H9 (cell line): ENCODE measurements at regions not wholly inside any gene's neighbourhood (a gene's known extent, or its start where the extent isn't known, plus 50 kb on each side); places are given as distances from the start of the nearest gene placed in this dataset.

Experiments
- DNase-seq: peaks from one replicate; pipeline ENCODE4 v3.0.0-alpha.2; 2017
- H2AFZ ChIP-seq: one replicate; pipeline ENCODE4 v1.6.1; 2013; ENCODE audit warnings: mild to moderate bottlenecking, low read length, control low read depth, moderate library complexity
- H2AK5ac ChIP-seq: 2 replicates; pipeline ENCODE4 v1.6.1; 2013; ENCODE audit warnings: low read length, control low read depth, mixed read lengths; ENCODE audit not compliant: insufficient read length
- H2BK120ac ChIP-seq: one replicate; pipeline ENCODE4 v1.6.1; 2013; ENCODE audit warnings: low read depth, mild to moderate bottlenecking, low read length, control low read depth, inconsistent platforms; ENCODE audit not compliant: poor library complexity, severe bottlenecking
- H2BK12ac ChIP-seq: 2 replicates; pipeline ENCODE4 v1.6.1; 2013; ENCODE audit warnings: low read length, control low read depth, mixed read lengths, low read depth; ENCODE audit not compliant: insufficient read length
- H2BK15ac ChIP-seq: 2 replicates; pipeline ENCODE4 v1.6.1; 2013; ENCODE audit warnings: low read depth, low read length, control low read depth
- H2BK20ac ChIP-seq: one replicate; pipeline ENCODE4 v1.6.1; 2013; ENCODE audit warnings: low read depth, mild to moderate bottlenecking, low read length, control low read depth, inconsistent platforms; ENCODE audit not compliant: poor library complexity, severe bottlenecking
- H2BK5ac ChIP-seq: 2 replicates; pipeline ENCODE4 v1.6.1; 2013; ENCODE audit warnings: low read length, control low read depth, mixed read lengths; ENCODE audit not compliant: insufficient read length
- H3K14ac ChIP-seq: 2 replicates; pipeline ENCODE4 v1.6.1; 2013; ENCODE audit warnings: low read length, control low read depth; ENCODE audit not compliant: insufficient read depth
- H3K18ac ChIP-seq: 2 replicates; pipeline ENCODE4 v1.6.1; 2013; ENCODE audit warnings: low read depth, mild to moderate bottlenecking, mixed read lengths, low read length, control low read depth; ENCODE audit not compliant: insufficient read length
- H3K23ac ChIP-seq: 2 replicates; pipeline ENCODE4 v1.6.1; 2013; ENCODE audit warnings: low read length, control low read depth, mixed read lengths, low read depth; ENCODE audit not compliant: insufficient read length
- H3K23me2 ChIP-seq: 2 replicates; pipeline ENCODE4 v1.6.1; 2013; ENCODE audit warnings: low read depth, mild to moderate bottlenecking, mixed read lengths, low read length, control low read depth; ENCODE audit not compliant: insufficient read length, poor library complexity, severe bottlenecking
- H3K27ac ChIP-seq: 2 replicates; pipeline ENCODE4 v1.5.1; 2013; ENCODE audit warnings: low read length, control low read depth, mixed read lengths, low read depth; ENCODE audit not compliant: insufficient read length
- H3K27me3 ChIP-seq: 2 replicates; pipeline ENCODE4 v1.6.1; 2013; ENCODE audit warnings: low read length, control low read depth, inconsistent platforms; ENCODE audit not compliant: insufficient read depth
- H3K4ac ChIP-seq: 2 replicates; pipeline ENCODE4 v1.6.1; 2013; ENCODE audit warnings: low read depth, mild to moderate bottlenecking, control low read depth, inconsistent platforms, low read length, moderate library complexity
- H3K4me1 ChIP-seq: 2 replicates; pipeline ENCODE4 v1.6.1; 2013; ENCODE audit warnings: low read length, control low read depth, inconsistent platforms; ENCODE audit not compliant: insufficient read depth
- H3K4me2 ChIP-seq: 2 replicates; pipeline ENCODE4 v1.6.1; 2013; ENCODE audit warnings: low read length, control low read depth, mixed read lengths; ENCODE audit not compliant: insufficient read length, insufficient read depth
- H3K56ac ChIP-seq: 2 replicates; pipeline ENCODE4 v1.6.1; 2013; ENCODE audit warnings: low read depth, mild to moderate bottlenecking, mixed read lengths, low read length, control low read depth; ENCODE audit not compliant: insufficient read length
- H3K79me1 ChIP-seq: 2 replicates; pipeline ENCODE4 v1.6.1; 2013; ENCODE audit warnings: low read depth, mild to moderate bottlenecking, moderate library complexity, low read length, control low read depth, inconsistent platforms; ENCODE audit not compliant: insufficient read depth, poor library complexity, severe bottlenecking
- H3K79me2 ChIP-seq: 2 replicates; pipeline ENCODE4 v1.6.1; 2013; ENCODE audit warnings: low read length, control low read depth, inconsistent platforms; ENCODE audit not compliant: insufficient read depth
- H3K9ac ChIP-seq: 2 replicates; pipeline ENCODE4 v1.6.1; 2013; ENCODE audit warnings: low read length, control low read depth, mixed read lengths; ENCODE audit not compliant: insufficient read length; ENCODE audit errors: extremely low read depth
- H3K9me3 ChIP-seq: one replicate; pipeline ENCODE4 v1.6.1; 2013; ENCODE audit warnings: low read depth, low read length, inconsistent platforms; ENCODE audit not compliant: control insufficient read depth
- H3T11ph ChIP-seq: one replicate; pipeline ENCODE4 v1.6.1; 2013; ENCODE audit warnings: mild to moderate bottlenecking, low read length, control low read depth, inconsistent platforms
- H4K20me1 ChIP-seq: one replicate; pipeline ENCODE4 v1.6.1; 2013; ENCODE audit not compliant: control insufficient read depth, insufficient read length, insufficient read depth
- H4K5ac ChIP-seq: 2 replicates; pipeline ENCODE4 v1.6.1; 2013; ENCODE audit warnings: low read depth, mild to moderate bottlenecking, mixed read lengths, low read length, control low read depth; ENCODE audit not compliant: insufficient read length
- H4K8ac ChIP-seq: replicated peaks from 2 replicates; pipeline ENCODE4 v1.6.1; 2013; ENCODE audit warnings: low read length, control low read depth, mixed read lengths, low read depth; ENCODE audit not compliant: insufficient read length
- H4K91ac ChIP-seq: 2 replicates; pipeline ENCODE4 v1.6.1; 2013; ENCODE audit warnings: low read depth, mild to moderate bottlenecking, moderate library complexity, mixed read lengths, low read length, control low read depth; ENCODE audit not compliant: insufficient read length
- H3K27ac Mint-ChIP-seq, 3 experiments: 2 replicates in 2 of 3; 3 replicates in 1 of 3; pipeline ENCODE4 v1.8.0; 2020 to 2021; ENCODE audit warnings: mixed read lengths in 3 of 3, mild to moderate bottlenecking in 1 of 3, moderate library complexity in 1 of 3
- H3K27me3 Mint-ChIP-seq: 2 replicates; pipeline ENCODE4 v1.8.0; 2021; ENCODE audit warnings: low read depth, mild to moderate bottlenecking, moderate library complexity, mixed read lengths
- H3K36me3 Mint-ChIP-seq, 3 experiments: 2 replicates in 2 of 3; 3 replicates in 1 of 3; pipeline ENCODE4 v1.8.0; 2020 to 2021; ENCODE audit warnings: low read depth in 3 of 3, mixed read lengths in 3 of 3; ENCODE audit not compliant: insufficient read depth in 1 of 3
- H3K4me1 Mint-ChIP-seq, 2 experiments: 2 replicates each; pipeline ENCODE4 v1.8.0; 2020; ENCODE audit warnings: mixed read lengths in 2 of 2
- H3K4me3 Mint-ChIP-seq, 2 experiments: 2 replicates in 1 of 2; 3 replicates in 1 of 2; pipeline ENCODE4 v1.8.0; 2020 to 2021; ENCODE audit warnings: mild to moderate bottlenecking in 2 of 2, mixed read lengths in 2 of 2, moderate library complexity in 1 of 2
- H3K9me3 Mint-ChIP-seq, 2 experiments: 2 replicates in 1 of 2; 3 replicates in 1 of 2; pipeline ENCODE4 v1.8.0; 2020; ENCODE audit warnings: mild to moderate bottlenecking in 2 of 2, mixed read lengths in 2 of 2, moderate library complexity in 1 of 2
- CTCF ChIP-seq: fragments of 200-600 bp; sonication (generic); conservative IDR thresholded peaks from 3 replicates; pipeline ENCODE4 v1.8.0; 2021; ENCODE audit warnings: antibody characterized with exemption, mild to moderate bottlenecking
- WGBS: extraction: QIAGEN DNeasy Blood & Tissue Kit; methylation state at CpG from one replicate; pipeline ENCODE4 v1.1.7; 2013; ENCODE audit warnings: missing lambda C conversion rate, low lambda C conversion rate, mixed read lengths; ENCODE audit not compliant: insufficient read length; ENCODE audit errors: extremely low coverage; 5-methylcytosine and 5-hydroxymethylcytosine counted together

DNA sequence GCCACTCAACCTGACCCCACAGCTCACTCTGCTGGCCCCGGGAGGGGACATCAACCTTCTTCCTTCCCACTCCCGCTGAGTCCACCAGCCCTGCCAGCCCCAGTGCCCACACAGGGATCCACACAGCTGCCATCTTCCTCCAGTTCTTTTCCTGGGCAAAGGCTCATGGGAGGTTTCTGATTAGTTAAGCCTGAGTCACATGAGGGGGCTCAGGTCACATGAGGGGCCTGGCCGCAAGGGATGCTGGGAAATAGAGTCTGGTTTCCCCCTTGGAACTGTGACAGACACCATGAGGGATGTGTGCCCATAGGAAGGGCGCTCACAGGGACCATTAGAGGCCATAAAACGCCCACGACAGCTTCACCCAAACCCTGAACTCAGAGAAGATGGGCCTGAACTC lies 228.7 kb upstream of the SFSWAP start:
- no peaks in the 10 kb centered on the region for H3K23me2 ChIP-seq
- H2BK5ac ChIP-seq: no peak overlapping the region
- H2AFZ ChIP-seq: no peak overlapping the region
- DNase-seq: peak; percentile 20
- no CpG with 5 or more reads among the region's 6 CpGs for whole genome bisulfite sequencing
- no peaks in the 10 kb centered on the region for H3K79me1 ChIP-seq
- no peak overlapping the region for H3K56ac ChIP-seq
- no peak overlapping the region for H3T11ph ChIP-seq
- H3K79me2 ChIP-seq: no peaks in the 10 kb centered on the region
- H2BK15ac ChIP-seq: no peak overlapping the region
- H3K9me3 Mint-ChIP-seq: no peaks in the 10 kb centered on the region; a peak in 1 of 5 replicates
- no peak overlapping the region for H2AK5ac ChIP-seq
- no peak overlapping the region; a peak in 1 of 7 replicates for H3K27ac Mint-ChIP-seq
- H3K4me3 Mint-ChIP-seq: no peak overlapping the region
- H3K36me3 Mint-ChIP-seq: no peaks in the 10 kb centered on the region
- H3K14ac ChIP-seq: no peak overlapping the region
- H4K20me1 ChIP-seq: no peaks in the 10 kb centered on the region
- no peak overlapping the region for H3K23ac ChIP-seq
- H3K9ac ChIP-seq: no peak overlapping the region
- no peak overlapping the region for H2BK12ac ChIP-seq
- H2BK120ac ChIP-seq: no peak overlapping the region
- no peaks in the 10 kb centered on the region for H3K4me1 ChIP-seq
- no peak overlapping the region for H4K5ac ChIP-seq
- no peak overlapping the region for H4K8ac ChIP-seq
- no peak overlapping the region for H3K4me2 ChIP-seq
- H3K27me3 ChIP-seq: no peaks in the 10 kb centered on the region; the same call in 1 of the 2 replicates
- no peaks in the 10 kb centered on the region for H3K9me3 ChIP-seq
- no peak overlapping the region for H3K27ac ChIP-seq
- H3K27me3 Mint-ChIP-seq: peaks cover 19% of the 10 kb centered on the region
- H4K91ac ChIP-seq: no peak overlapping the region
- H3K18ac ChIP-seq: no peak overlapping the region
- no peak for TF ChIP-seq CTCF
- H2BK20ac ChIP-seq: no peak overlapping the region
- H3K4ac ChIP-seq: no peak overlapping the region
- H3K4me1 Mint-ChIP-seq: 0 out of 4 replicates have a peak, but pooled peaks cover 0 to 3% of the 10 kb centered on the region in 2 experiments
